Body of pancreas (tissue), 4 donors: ENCODE measurements at regions not wholly inside any gene's neighbourhood (a gene's known extent, or its start where the extent isn't known, plus 50 kb on each side); places are given as distances from the start of the nearest gene placed in this dataset.

Experiments
- CTCF ChIP-seq, 7 experiments: fragments of 450-650 bp in 4 of 7; fragments of 200-600 bp in 3 of 7; sonication (generic) in 3 of 7; IDR thresholded peaks; one replicate each; pipeline ENCODE4 v1.5.1; 2016 to 2019; ENCODE audit warnings: antibody characterized with exemption in 7 of 7
- POLR2A ChIP-seq, 3 donors: fragments of 450-650 bp; IDR thresholded peaks; one replicate each; pipeline ENCODE4 v1.6.1; 2016; ENCODE audit warnings: antibody characterized with exemption in 3 of 3, mild to moderate bottlenecking in 2 of 3

- no peak for TF ChIP-seq CTCF (IDR thresholded peaks at IDR 0.05)
- no peak for TF ChIP-seq POLR2A (IDR thresholded peaks at IDR 0.05)
These were observed 55.8 kb upstream of the ABL1 start for GRCh38 chr9:130779153-130779855.
